B cell (primary cell): ENCODE measurements at regions not wholly inside any gene's neighbourhood (a gene's known extent, or its start where the extent isn't known, plus 50 kb on each side); places are given as distances from the start of the nearest gene placed in this dataset.

Source experiments
- ATAC-seq: fragments of 200-7000 bp; cut with Tn5 transposase; one replicate; pipeline ENCODE4 v1.10.0; 2021; ENCODE audit warnings: low read depth, mild to moderate bottlenecking, moderate number of reproducible peaks, moderate library complexity
- CTCF ChIA-PET: fragments of 350-600 bp; sonication (Branson Sonifier 250); formaldehyde crosslinking; loops from one replicate; lab custom pipeline; 2021; ENCODE audit warnings: antibody characterized with exemption, inconsistent platforms; lab: Charles Lee
- POLR2A ChIA-PET: fragments of 350-600 bp; sonication (Branson Sonifier 250); formaldehyde crosslinking; loops from one replicate; lab custom pipeline; 2021; ENCODE audit warnings: antibody characterized with exemption; lab: Charles Lee
- DNase-seq: peaks from one replicate; pipeline ENCODE4 v3.0.0; 2013
- H2AFZ ChIP-seq: 2 replicates; pipeline ENCODE4 v1.6.1; 2012; ENCODE audit warnings: mild to moderate bottlenecking, low read depth, low read length; ENCODE audit not compliant: insufficient read depth, poor library complexity, severe bottlenecking
- H3K27ac ChIP-seq, 2 donors: 1 replicate in 1 of 2; 2 replicates in 1 of 2; pipeline ENCODE4 v1.5.1; 2012 to 2013; ENCODE audit warnings: low read length in 2 of 2, mild to moderate bottlenecking in 2 of 2, moderate library complexity in 1 of 2
- H3K27me3 ChIP-seq, 4 experiments: fragments of 200-600 bp in 1 of 4; sonication (generic) in 1 of 4; replicated peaks in 1 of 4; 1 replicate in 2 of 4; 2 replicates in 2 of 4; pipeline versions ENCODE4 v1.6.1 to v1.7.0; 2013 to 2016; ENCODE audit warnings: low read length in 3 of 4, mild to moderate bottlenecking in 2 of 4, mixed read lengths in 1 of 4, moderate library complexity in 1 of 4; ENCODE audit not compliant: insufficient read depth in 4 of 4, control insufficient read depth in 3 of 4; ENCODE audit errors: control extremely low read depth in 1 of 4
- H3K36me3 ChIP-seq, 2 experiments: replicated peaks in 1 of 2; 1 replicate in 1 of 2; 2 replicates in 1 of 2; pipeline versions ENCODE4 v1.6.1 to v1.7.1; 2013; ENCODE audit warnings: low read length in 1 of 2; ENCODE audit not compliant: insufficient read depth in 2 of 2, control insufficient read depth in 1 of 2; ENCODE audit errors: control extremely low read depth in 1 of 2, extremely low read depth in 1 of 2
- H3K4me1 ChIP-seq, 2 donors: fragments of 200-600 bp in 1 of 2; sonication (generic) in 1 of 2; 1 replicate in 1 of 2; 2 replicates in 1 of 2; pipeline versions ENCODE4 v1.5.1 to v1.6.1; 2013 to 2017; ENCODE audit warnings: low read length in 2 of 2; ENCODE audit not compliant: control insufficient read depth in 2 of 2, insufficient read depth in 2 of 2
- H3K4me2 ChIP-seq: replicated peaks from 2 replicates; pipeline ENCODE3; 2012; ENCODE audit warnings: mild to moderate bottlenecking, low read depth, low read length; ENCODE audit not compliant: poor library complexity, severe bottlenecking
- H3K4me3 ChIP-seq, 5 experiments: fragments of 200-600 bp in 1 of 5; sonication (generic) in 1 of 5; 1 replicate in 3 of 5; 2 replicates in 2 of 5; pipeline versions ENCODE4 v1.5.1 to v1.7.0; 2011 to 2016; ENCODE audit warnings: low read length in 4 of 5, mild to moderate bottlenecking in 4 of 5, low read depth in 2 of 5, control low read depth in 1 of 5, moderate library complexity in 1 of 5; ENCODE audit not compliant: insufficient read depth in 1 of 5; ENCODE audit errors: control extremely low read depth in 1 of 5, extremely low read depth in 1 of 5
- H3K79me2 ChIP-seq: fragments of 200-600 bp; sonication (generic); one replicate; pipeline ENCODE4 v1.6.0; 2016; ENCODE audit warnings: low read length; ENCODE audit not compliant: control insufficient read depth, insufficient read depth
- H3K9ac ChIP-seq: fragments of 200-600 bp; sonication (generic); 2 replicates; pipeline ENCODE4 v1.6.1; 2017; ENCODE audit warnings: mild to moderate bottlenecking, low read length, moderate library complexity
- H3K9me3 ChIP-seq, 3 donors: one replicate each; pipeline versions ENCODE4 v1.6.1 to v1.7.1; 2013; ENCODE audit warnings: low read length in 2 of 3; ENCODE audit not compliant: control insufficient read depth in 2 of 3, insufficient read depth in 1 of 3; ENCODE audit errors: control extremely low read depth in 1 of 3
- H4K20me1 ChIP-seq: 2 replicates; pipeline ENCODE4 v1.6.0; 2012; ENCODE audit warnings: mild to moderate bottlenecking, low read length; ENCODE audit not compliant: insufficient read depth, control insufficient read depth, poor library complexity, severe bottlenecking
- H3K27ac Mint-ChIP-seq: one replicate; pipeline ENCODE4 v1.8.0; 2021; ENCODE audit warnings: mixed read lengths
- H3K27me3 Mint-ChIP-seq: one replicate; pipeline ENCODE4 v1.8.0; 2021; ENCODE audit warnings: mixed read lengths
- H3K4me1 Mint-ChIP-seq: one replicate; pipeline ENCODE4 v1.8.0; 2021; ENCODE audit warnings: mixed read lengths
- H3K4me3 Mint-ChIP-seq: one replicate; pipeline ENCODE4 v1.8.0; 2021; ENCODE audit warnings: mixed read lengths
- H3K9me3 Mint-ChIP-seq: one replicate; pipeline ENCODE4 v1.8.0; 2022; ENCODE audit warnings: mixed read lengths; ENCODE audit not compliant: insufficient read depth
- EZH2 ChIP-seq: IDR thresholded peaks from 2 replicates; pipeline ENCODE4 v1.6.1; 2012; ENCODE audit warnings: borderline replicate concordance, low read depth, mild to moderate bottlenecking, moderate library complexity, low read length; ENCODE audit not compliant: insufficient read depth, poor library complexity, severe bottlenecking
- WGBS: methylation state at CpG from one replicate; pipeline ENCODE4 v1.1.5; 2013; ENCODE audit warnings: missing lambda C conversion rate; ENCODE audit not compliant: insufficient coverage; 5-methylcytosine and 5-hydroxymethylcytosine counted together
- intact Hi-C: fragments of 100-400 bp; cut with micrococcal nuclease; formaldehyde crosslinking; loops from one replicate; pipeline ENCODE4 v1.10.0; 2022
- TF ChIP-seq, protein P1 (sequence below): fragments of 200-600 bp; IDR thresholded peaks from one replicate; pipeline ENCODE4 v1.8.0; 2022; ENCODE audit warnings: antibody characterized with exemption, mild to moderate bottlenecking

DNA sequence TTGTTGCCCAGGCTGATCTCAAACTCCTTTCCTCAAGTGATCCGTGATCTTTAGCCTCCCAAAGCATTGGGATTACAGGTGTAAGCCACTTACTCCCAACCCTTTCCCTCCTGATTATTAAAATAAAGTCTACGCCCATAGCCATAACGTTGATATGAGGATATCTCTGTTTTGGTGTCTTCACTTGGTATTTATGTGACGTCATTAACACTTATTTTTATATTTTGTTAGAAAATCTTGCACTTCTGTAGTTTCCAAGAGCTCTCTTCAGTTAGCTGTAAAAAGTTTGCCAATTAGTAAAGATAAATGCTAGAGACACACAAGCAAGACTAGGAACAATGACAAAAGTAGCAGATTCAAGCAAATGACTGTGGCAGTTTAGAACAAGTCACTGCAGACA lies 115.6 kb upstream of the HSF2 start:
- Histone ChIP-seq H3K4me3 (no peak overlapping the region), H3K36me3 (no peaks in the 10 kb centered on the region), H3K27ac (no peak overlapping the region), H4K20me1 (no peaks in the 10 kb centered on the region), H3K27me3 (no peaks in the 10 kb centered on the region), H2AFZ (no peak overlapping the region), H3K9me3 (no peaks in the 10 kb centered on the region), H3K9ac (no peak overlapping the region), H3K4me1 (no peaks in the 10 kb centered on the region), H3K79me2 (no peaks in the 10 kb centered on the region), H3K4me2 (no peak overlapping the region)
- Mint-ChIP-seq H3K27ac (no peak overlapping the region), H3K9me3 (no peaks in the 10 kb centered on the region), H3K27me3 (no peaks in the 10 kb centered on the region), H3K4me3 (no peak overlapping the region), H3K4me1 (no peaks in the 10 kb centered on the region)
- ATAC-seq (no peak), DNase-seq (no peak)
- 60% methylated on average over 1 of the region's 4 CpGs for WGBS
- CTCF ChIA-PET: no interaction called here
- intact Hi-C loops: no loop called here
- POLR2A ChIA-PET: no interaction called here
- TF ChIP-seq EZH2: no peak
- TF ChIP-seq, protein P1, sequence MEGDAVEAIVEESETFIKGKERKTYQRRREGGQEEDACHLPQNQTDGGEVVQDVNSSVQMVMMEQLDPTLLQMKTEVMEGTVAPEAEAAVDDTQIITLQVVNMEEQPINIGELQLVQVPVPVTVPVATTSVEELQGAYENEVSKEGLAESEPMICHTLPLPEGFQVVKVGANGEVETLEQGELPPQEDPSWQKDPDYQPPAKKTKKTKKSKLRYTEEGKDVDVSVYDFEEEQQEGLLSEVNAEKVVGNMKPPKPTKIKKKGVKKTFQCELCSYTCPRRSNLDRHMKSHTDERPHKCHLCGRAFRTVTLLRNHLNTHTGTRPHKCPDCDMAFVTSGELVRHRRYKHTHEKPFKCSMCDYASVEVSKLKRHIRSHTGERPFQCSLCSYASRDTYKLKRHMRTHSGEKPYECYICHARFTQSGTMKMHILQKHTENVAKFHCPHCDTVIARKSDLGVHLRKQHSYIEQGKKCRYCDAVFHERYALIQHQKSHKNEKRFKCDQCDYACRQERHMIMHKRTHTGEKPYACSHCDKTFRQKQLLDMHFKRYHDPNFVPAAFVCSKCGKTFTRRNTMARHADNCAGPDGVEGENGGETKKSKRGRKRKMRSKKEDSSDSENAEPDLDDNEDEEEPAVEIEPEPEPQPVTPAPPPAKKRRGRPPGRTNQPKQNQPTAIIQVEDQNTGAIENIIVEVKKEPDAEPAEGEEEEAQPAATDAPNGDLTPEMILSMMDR: no peak

- POLR2A ChIA-PET: no interaction called here
- no peak for ATAC-seq
These were observed 114.6 kb upstream of the HSF2 start for GRCh38 chr6:122284848-122285247.

More at GRCh38 chr6:122284848-122285247, 114.6 kb upstream of the HSF2 start:
- Histone ChIP-seq H3K4me3 (no peak overlapping the region), H2AFZ (no peak overlapping the region), H3K36me3 (no peaks in the 10 kb centered on the region), H4K20me1 (no peaks in the 10 kb centered on the region), H3K4me2 (no peak overlapping the region), H3K27me3 (no peaks in the 10 kb centered on the region), H3K27ac (no peak overlapping the region), H3K4me1 (no peaks in the 10 kb centered on the region), H3K79me2 (no peaks in the 10 kb centered on the region), H3K9ac (no peak overlapping the region), H3K9me3 (no peaks in the 10 kb centered on the region)
- Mint-ChIP-seq H3K27ac (no peak overlapping the region), H3K4me1 (no peaks in the 10 kb centered on the region), H3K27me3 (no peaks in the 10 kb centered on the region), H3K9me3 (no peaks in the 10 kb centered on the region), H3K4me3 (no peak overlapping the region)
- TF ChIP-seq, protein P1: no peak
- TF ChIP-seq EZH2: no peak
- CTCF ChIA-PET: no interaction called here
- WGBS: no CpG with 5 or more reads among the region's 1 CpG
- no peak for DNase-seq
- intact Hi-C loops: no loop called here
